GM13977 (cell line): ENCODE measurements at regions not wholly inside any gene's neighbourhood (a gene's known extent, or its start where the extent isn't known, plus 50 kb on each side); places are given as distances from the start of the nearest gene placed in this dataset.

ENCODE experiments used
- DNase-seq: peaks from one replicate; pipeline ENCODE4 v3.0.0; 2012; ENCODE audit warnings: low spot score
- in situ Hi-C: fragments of 300-500 bp; cut with MboI; formaldehyde crosslinking; loops from one replicate; pipeline ENCODE4 v1.12.0; 2022; ENCODE audit warnings: low sequenced_read_pairs, low pct_unique_long_range_greater_than_20kb, mixed read lengths, inconsistent platforms; ENCODE audit not compliant: unreplicated experiment
- TF ChIP-seq, protein P1 (sequence below): IDR thresholded peaks from 2 replicates; pipeline ENCODE4 v1.5.1; 2012; ENCODE audit warnings: mild to moderate bottlenecking, control low read depth; ENCODE audit not compliant: insufficient read depth; ENCODE audit errors: extremely low read depth, missing control alignments

DNA sequence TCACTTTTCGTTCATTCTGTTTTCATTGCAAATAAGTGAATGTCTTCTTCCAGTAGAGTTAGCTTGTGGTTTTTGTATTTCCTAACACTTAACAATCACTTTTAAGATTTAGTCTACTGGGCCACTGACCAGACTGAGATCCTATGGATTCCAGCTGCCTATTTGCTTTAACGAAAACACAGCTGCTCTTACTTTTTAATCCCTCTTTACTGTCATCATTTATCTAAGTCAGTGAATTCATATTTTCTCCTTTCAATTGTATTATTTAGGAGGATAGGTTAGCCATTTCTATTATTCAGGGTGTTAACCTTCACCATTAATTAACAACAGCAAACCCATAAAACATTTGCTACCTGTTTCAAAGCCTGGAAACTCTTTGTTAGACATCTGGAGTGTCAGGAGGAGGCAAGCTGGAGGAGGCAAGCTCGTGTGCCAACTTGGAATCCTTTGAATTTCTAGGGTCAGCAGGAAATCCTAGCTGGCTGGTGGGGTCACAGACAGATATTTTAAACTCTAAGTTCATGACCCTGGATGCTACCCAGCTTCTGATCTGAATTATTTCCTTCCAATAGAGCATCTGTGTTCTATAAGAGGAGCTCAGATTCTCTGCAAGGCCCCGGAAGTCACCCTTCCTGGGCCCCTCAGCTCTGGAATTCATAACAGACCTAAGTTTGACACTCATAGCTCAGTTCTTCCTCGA lies 385.3 kb downstream of the RBM43 start:
- in situ Hi-C loops: no loop called here
- no peak for DNase-seq
- TF ChIP-seq, protein P1, sequence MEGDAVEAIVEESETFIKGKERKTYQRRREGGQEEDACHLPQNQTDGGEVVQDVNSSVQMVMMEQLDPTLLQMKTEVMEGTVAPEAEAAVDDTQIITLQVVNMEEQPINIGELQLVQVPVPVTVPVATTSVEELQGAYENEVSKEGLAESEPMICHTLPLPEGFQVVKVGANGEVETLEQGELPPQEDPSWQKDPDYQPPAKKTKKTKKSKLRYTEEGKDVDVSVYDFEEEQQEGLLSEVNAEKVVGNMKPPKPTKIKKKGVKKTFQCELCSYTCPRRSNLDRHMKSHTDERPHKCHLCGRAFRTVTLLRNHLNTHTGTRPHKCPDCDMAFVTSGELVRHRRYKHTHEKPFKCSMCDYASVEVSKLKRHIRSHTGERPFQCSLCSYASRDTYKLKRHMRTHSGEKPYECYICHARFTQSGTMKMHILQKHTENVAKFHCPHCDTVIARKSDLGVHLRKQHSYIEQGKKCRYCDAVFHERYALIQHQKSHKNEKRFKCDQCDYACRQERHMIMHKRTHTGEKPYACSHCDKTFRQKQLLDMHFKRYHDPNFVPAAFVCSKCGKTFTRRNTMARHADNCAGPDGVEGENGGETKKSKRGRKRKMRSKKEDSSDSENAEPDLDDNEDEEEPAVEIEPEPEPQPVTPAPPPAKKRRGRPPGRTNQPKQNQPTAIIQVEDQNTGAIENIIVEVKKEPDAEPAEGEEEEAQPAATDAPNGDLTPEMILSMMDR: no peak

DNA sequence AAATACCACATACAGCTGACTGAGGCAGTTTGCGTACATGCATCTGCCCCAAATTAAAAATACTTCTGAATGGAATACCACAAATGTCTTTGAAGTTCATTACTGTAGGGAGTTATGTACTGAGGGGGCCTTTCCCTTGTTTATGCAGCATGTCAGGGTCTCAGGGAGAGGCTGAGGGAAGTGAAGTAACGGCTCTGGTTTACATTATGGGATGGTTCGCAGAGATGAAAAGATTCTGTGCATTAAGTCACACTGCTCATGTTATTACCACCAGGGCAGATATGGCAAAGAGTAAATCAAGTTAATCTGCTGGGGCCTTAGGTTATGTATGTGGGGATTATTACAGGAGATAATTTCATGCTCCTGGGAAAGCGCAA lies 385.9 kb upstream of the RND3 start:
- TF ChIP-seq, protein P1: no peak
- in situ Hi-C loops: no loop called here
- no peak for DNase-seq

DNA sequence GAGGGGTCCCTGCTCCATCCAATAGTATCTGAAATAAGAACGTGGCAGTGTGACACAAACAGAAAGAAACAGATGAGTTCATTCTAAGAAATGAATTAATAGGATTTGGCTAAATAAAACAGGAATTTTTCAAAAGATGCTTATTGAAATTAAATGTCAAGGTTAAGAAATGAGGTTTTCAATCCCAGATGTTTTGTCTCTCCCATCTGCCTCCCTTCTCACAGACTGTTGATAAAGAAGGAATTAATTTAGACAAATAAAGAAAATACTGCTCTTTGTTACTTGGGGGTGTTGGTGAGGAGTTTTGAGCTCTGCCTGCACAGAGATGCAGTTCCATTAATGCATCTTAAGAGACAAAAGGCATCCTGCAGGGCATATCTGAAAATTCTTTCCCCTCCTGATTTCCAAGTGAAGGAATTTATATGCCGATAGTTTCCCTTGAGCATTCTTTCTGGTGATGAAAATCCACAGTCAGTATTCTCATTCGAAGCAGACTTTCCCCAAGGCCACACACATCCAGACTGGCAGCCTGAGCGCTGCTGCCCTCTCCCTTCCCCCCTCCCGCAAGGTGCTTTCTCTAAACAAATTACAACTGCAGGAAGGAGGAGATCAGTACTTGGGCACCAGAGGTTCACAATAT lies 385.4 kb upstream of the RND3 start:
- in situ Hi-C loops: no loop called here
- TF ChIP-seq, protein P1: no peak
- DNase-seq: no peak

DNA sequence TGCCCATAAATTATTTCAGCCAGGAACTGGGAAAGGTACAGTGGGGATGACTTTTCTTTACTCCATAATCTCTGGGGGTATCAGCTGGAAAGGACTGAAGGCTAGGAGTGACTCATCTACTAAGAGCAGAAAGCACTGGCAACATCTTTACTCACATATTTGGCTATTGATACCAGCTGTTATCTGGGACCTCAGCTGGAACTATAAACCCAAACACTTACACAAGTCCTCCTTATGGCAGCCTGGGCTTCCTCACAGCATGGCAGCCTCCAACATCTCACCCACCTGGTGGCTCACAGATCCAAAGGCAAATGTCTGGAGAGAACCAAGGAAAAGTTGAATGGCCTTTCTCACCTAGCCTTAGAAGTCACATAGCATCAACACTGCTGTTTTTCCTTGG lies 379.0 kb upstream of the RND3 start:
- DNase-seq: no peak
- in situ Hi-C loops: no loop called here
- TF ChIP-seq, protein P1: no peak

DNA sequence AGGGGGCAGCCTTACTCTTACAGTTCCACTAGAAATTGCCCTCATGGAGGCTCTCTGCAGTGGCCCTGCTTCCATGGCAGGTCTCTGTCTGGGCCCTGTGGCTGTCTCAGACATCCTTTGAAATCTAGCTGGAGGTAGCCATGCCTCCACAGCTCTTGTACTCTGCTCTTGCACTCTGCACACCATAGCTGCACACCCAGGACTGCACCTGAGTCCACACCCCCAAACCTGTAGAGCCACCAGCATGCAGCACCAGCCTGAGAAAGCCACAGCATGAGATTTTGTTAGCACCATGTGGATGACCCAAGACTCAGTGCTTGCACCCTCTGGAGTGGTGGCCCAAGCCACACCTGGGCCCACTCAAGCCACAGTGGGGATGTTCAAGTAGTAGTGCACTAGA lies 376.2 kb upstream of the RND3 start:
- TF ChIP-seq, protein P1: no peak
- in situ Hi-C loops: no loop called here
- DNase-seq: no peak

DNA sequence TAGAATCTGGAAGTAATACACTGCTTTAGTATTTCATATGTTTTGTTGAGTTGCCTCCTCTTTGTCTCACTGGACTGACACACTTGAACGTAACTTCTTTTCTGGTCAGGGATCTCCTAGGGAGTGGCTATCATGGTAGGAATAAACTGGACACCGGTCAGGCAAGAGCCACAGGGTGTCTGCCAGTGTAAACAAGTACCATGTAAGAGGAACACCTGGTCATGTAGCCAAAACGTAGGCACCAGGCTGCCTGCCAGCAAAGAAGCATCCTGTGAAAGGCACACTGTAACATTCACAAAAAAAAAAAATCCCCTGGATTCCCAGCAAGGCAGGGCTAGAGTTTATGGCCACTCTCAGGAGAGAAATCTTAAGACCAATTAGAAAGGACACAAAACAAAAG lies 372.8 kb upstream of the RND3 start:
- TF ChIP-seq, protein P1: no peak
- no peak for DNase-seq
- in situ Hi-C loops: no loop called here
